HepG2 (cell line): ENCODE measurements at regions not wholly inside any gene's neighbourhood (a gene's known extent, or its start where the extent isn't known, plus 50 kb on each side); places are given as distances from the start of the nearest gene placed in this dataset.

ENCODE experiments used
- GPN1 ChIP-seq: sonication (generic); formaldehyde crosslinking; IDR thresholded peaks from 2 replicates; pipeline ENCODE4 v1.5.1; 2020; ENCODE audit warnings: missing genetic modification reagents, borderline replicate concordance
- MEF2D ChIP-seq: sonication (generic); formaldehyde crosslinking; IDR thresholded peaks from 2 replicates; pipeline ENCODE4 v1.5.1; 2020; ENCODE audit warnings: mild to moderate bottlenecking, missing genetic modification reagents
- MYC ChIP-seq: sonication (generic); formaldehyde crosslinking; IDR thresholded peaks from 2 replicates; pipeline ENCODE4 v1.9.0; 2021; ENCODE audit warnings: missing genetic modification reagents, borderline replicate concordance
- SP1 ChIP-seq, 2 experiments: fragments of 450-650 bp in 1 of 2; sonication (generic) in 1 of 2; formaldehyde crosslinking in 1 of 2; IDR thresholded peaks; 2 replicates each; pipeline versions ENCODE4 v1.4.0 to v1.6.1; 2016 to 2020; ENCODE audit warnings: missing genetic modification reagents in 1 of 2
- YY1 ChIP-seq: IDR thresholded peaks from 2 replicates; pipeline ENCODE4 v1.6.1; 2011; ENCODE audit warnings: low read length, low read depth, moderate library complexity, mild to moderate bottlenecking; ENCODE audit not compliant: insufficient read depth, insufficient replicate concordance
- ZNF607 ChIP-seq: sonication (generic); formaldehyde crosslinking; IDR thresholded peaks from 2 replicates; pipeline ENCODE4 v1.5.1; 2020; ENCODE audit warnings: missing genetic modification reagents, mild to moderate bottlenecking, borderline replicate concordance

DNA sequence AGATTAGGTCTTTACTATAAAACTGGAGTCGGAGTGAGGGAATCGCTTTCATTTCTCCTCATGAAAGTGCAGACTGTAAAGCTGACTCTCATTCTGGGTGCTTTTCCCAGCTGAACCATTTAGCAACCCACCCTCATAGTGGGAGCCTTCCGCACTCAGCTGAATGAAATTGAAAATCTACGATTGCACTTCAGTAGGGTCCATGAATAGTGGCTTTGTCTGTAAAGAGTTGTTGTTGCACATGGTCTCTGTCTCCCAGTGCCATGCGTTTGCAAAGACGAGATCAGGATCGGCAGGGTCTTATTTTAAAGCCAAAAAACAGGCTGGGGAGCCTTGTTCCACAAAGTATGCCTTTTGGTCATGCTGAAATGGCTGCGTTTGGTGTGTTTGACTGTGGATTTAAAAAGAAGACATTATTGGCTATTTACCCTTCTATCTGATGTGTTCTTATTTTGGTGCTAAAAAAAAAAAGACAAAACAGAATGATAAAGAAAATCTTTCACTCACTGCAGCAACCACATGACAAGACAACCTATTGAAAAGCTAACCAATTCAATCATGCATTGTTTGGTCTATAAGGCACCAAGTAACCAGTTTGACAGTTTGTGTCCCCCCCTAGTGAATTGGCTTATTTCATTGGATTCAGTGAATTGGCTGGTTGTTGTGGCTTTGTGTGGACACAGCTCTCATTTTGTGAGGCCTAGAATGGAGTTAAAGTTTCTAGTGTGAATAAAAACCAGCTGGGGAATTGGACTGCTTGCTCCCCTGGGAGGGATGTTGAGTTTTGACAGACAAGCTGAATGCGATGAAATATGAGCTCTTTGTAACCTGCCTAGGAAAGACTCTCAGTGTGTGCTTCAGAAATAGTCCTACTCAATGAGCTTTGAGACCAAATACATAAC, 65.6 kb downstream of the ARHGAP35 start:
- TF ChIP-seq SP1 (IDR thresholded peaks at IDR 0.05) (no peak), SP1 (CRISPR knock-in tag; IDR thresholded peaks at IDR 0.05) (no peak), ZNF607 (no peak), MYC (no peak), MEF2D (CRISPR knock-in tag) (no peak), GPN1 (no peak), YY1 (no peak)
